GM19025 (cell line): ENCODE measurements at regions not wholly inside any gene's neighbourhood (a gene's known extent, or its start where the extent isn't known, plus 50 kb on each side); places are given as distances from the start of the nearest gene placed in this dataset.

ENCODE experiments used
- ATAC-seq: cut with Tn5 transposase; IDR thresholded peaks from one replicate; pipeline ENCODE4 v1.9.1; 2021; ENCODE audit warnings: mild to moderate bottlenecking, low read depth, moderate library complexity; ENCODE audit not compliant: unreplicated experiment

GRCh38 chr7:46210467-46210866, 289.4 kb upstream of the IGFBP3 start:
- ATAC-seq, result no peak

GRCh38 chr7:46209611-46210388, 288.7 kb upstream of the IGFBP3 start:
- ATAC-seq, result no peak

GRCh38 chr7:46208635-46209525, 287.8 kb upstream of the IGFBP3 start:
- ATAC-seq, result no peak

- no peak for ATAC-seq
Observed at GRCh38 chr7:46207931-46208634, 287.0 kb upstream of the IGFBP3 start.

GRCh38 chr7:46206476-46207060, 285.5 kb upstream of the IGFBP3 start:
- no peak for ATAC-seq

GRCh38 chr7:46205478-46205877, 284.4 kb upstream of the IGFBP3 start:
- ATAC-seq, result no peak

GRCh38 chr7:46203926-46204325, 282.9 kb upstream of the IGFBP3 start:
- ATAC-seq, result no peak

- ATAC-seq, result no peak
Observed at GRCh38 chr7:46202379-46202778, 281.3 kb upstream of the IGFBP3 start.

GRCh38 chr7:46201961-46202360, 280.9 kb upstream of the IGFBP3 start:
- ATAC-seq, result no peak

GRCh38 chr7:46198701-46199100, 277.6 kb upstream of the IGFBP3 start:
- ATAC-seq, result no peak

GRCh38 chr7:46197785-46198540, 276.9 kb upstream of the IGFBP3 start:
- no peak for ATAC-seq

- no peak for ATAC-seq
Observed at GRCh38 chr7:46195934-46196333, 274.9 kb upstream of the IGFBP3 start.

- ATAC-seq, result no peak
Observed at GRCh38 chr7:46192271-46192670, 271.2 kb upstream of the IGFBP3 start.

GRCh38 chr7:46191776-46192175, 270.7 kb upstream of the IGFBP3 start:
- no peak for ATAC-seq

- no peak for ATAC-seq
Observed at GRCh38 chr7:46191296-46191695, 270.2 kb upstream of the IGFBP3 start.

GRCh38 chr7:46189255-46189790, 268.3 kb upstream of the IGFBP3 start:
- ATAC-seq, result no peak

- ATAC-seq, result no peak
Observed at GRCh38 chr7:46186131-46186530, 265.1 kb upstream of the IGFBP3 start.

GRCh38 chr7:46179061-46179610, 258.1 kb upstream of the IGFBP3 start:
- ATAC-seq, result no peak

- no peak for ATAC-seq
Observed at GRCh38 chr7:46178661-46179060, 257.6 kb upstream of the IGFBP3 start.
